Lower leg skin (tissue), 4 donors: ENCODE measurements at regions not wholly inside any gene's neighbourhood (a gene's known extent, or its start where the extent isn't known, plus 50 kb on each side); places are given as distances from the start of the nearest gene placed in this dataset.
"Not testable (repeated sequence)": the region's sequence is repeated elsewhere in the genome, so short reads cannot be mapped to it uniquely, and the experiment has no call there.

Source experiments
- DNase-seq, 2 donors: peaks; one replicate each; pipeline ENCODE4 v3.0.0-alpha.2; 2019; ENCODE audit warnings: low spot score in 2 of 2
- H3K4me3 ChIP-seq: fragments of 200-600 bp; sonication (generic); 2 replicates; pipeline ENCODE4 v1.5.1; 2017; ENCODE audit warnings: mild to moderate bottlenecking, low read depth; ENCODE audit not compliant: poor library complexity, severe bottlenecking
- POLR2A ChIP-seq, 2 donors: fragments of 450-650 bp; IDR thresholded peaks; one replicate each; pipeline ENCODE4 v1.6.1; 2016 to 2017; ENCODE audit warnings: antibody characterized with exemption in 2 of 2, mild to moderate bottlenecking in 1 of 2, moderate library complexity in 1 of 2
- WGBS, 2 donors: methylation state at CpG; one replicate each; pipeline ENCODE4 v1.1.5; 2018; 5-methylcytosine and 5-hydroxymethylcytosine counted together
- intact Hi-C: fragments of 100-400 bp; cut with DNase I; formaldehyde crosslinking; loops from one replicate; pipeline ENCODE4 v1.15.0; 2023; ENCODE audit warnings: low total_unique reads
- TF ChIP-seq, protein P1 (sequence below), 3 donors: fragments of 450-650 bp; IDR thresholded peaks; one replicate each; pipeline ENCODE4 v1.5.1; 2016; ENCODE audit warnings: antibody characterized with exemption in 3 of 3, mild to moderate bottlenecking in 3 of 3, moderate library complexity in 2 of 3

DNA sequence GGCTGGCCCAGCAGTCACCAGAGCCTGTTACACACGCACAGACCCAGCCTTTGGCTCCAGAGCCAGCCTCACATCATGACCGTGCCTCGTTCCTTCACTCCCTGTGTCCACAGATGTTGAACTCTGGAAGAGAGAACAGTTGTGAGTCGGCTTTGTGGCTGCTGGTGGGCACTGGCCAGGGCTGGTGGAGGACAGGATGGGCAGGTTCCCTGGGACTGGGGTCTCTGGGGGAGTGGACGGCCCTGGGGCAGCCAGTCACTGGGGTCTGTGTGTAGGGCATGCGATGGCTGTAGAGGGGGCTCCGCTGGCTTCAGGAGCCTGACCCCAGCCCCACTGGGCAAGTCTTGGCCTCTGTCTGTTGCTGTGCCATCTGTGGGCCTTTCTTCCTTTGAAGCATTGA is 1070.1 kb downstream of the BRD1 start:
- DNase-seq, result peak; percentile 8 to 66

GRCh38 chr22:48757135-48757534 is 1070.5 kb downstream of the BRD1 start:
- DNase-seq, intact Hi-C loops, H3K4me3 ChIP-seq: not testable (repeated sequence)
- 0 to 18% methylated on average over 1 of the region's 1 CpG for WGBS, 2 donors

More for the DNA sequence above, 1070.1 kb downstream of the BRD1 start:
- no peak overlapping the region for H3K4me3 ChIP-seq
- intact Hi-C loops, result no loop called here
- WGBS, 2 donors, result 58 to 64% methylated on average over 7 of the region's 7 CpGs
- TF ChIP-seq, protein P1, sequence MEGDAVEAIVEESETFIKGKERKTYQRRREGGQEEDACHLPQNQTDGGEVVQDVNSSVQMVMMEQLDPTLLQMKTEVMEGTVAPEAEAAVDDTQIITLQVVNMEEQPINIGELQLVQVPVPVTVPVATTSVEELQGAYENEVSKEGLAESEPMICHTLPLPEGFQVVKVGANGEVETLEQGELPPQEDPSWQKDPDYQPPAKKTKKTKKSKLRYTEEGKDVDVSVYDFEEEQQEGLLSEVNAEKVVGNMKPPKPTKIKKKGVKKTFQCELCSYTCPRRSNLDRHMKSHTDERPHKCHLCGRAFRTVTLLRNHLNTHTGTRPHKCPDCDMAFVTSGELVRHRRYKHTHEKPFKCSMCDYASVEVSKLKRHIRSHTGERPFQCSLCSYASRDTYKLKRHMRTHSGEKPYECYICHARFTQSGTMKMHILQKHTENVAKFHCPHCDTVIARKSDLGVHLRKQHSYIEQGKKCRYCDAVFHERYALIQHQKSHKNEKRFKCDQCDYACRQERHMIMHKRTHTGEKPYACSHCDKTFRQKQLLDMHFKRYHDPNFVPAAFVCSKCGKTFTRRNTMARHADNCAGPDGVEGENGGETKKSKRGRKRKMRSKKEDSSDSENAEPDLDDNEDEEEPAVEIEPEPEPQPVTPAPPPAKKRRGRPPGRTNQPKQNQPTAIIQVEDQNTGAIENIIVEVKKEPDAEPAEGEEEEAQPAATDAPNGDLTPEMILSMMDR (IDR thresholded peaks at IDR 0.05), result no peak
- no peak for TF ChIP-seq POLR2A (IDR thresholded peaks at IDR 0.05)

DNA sequence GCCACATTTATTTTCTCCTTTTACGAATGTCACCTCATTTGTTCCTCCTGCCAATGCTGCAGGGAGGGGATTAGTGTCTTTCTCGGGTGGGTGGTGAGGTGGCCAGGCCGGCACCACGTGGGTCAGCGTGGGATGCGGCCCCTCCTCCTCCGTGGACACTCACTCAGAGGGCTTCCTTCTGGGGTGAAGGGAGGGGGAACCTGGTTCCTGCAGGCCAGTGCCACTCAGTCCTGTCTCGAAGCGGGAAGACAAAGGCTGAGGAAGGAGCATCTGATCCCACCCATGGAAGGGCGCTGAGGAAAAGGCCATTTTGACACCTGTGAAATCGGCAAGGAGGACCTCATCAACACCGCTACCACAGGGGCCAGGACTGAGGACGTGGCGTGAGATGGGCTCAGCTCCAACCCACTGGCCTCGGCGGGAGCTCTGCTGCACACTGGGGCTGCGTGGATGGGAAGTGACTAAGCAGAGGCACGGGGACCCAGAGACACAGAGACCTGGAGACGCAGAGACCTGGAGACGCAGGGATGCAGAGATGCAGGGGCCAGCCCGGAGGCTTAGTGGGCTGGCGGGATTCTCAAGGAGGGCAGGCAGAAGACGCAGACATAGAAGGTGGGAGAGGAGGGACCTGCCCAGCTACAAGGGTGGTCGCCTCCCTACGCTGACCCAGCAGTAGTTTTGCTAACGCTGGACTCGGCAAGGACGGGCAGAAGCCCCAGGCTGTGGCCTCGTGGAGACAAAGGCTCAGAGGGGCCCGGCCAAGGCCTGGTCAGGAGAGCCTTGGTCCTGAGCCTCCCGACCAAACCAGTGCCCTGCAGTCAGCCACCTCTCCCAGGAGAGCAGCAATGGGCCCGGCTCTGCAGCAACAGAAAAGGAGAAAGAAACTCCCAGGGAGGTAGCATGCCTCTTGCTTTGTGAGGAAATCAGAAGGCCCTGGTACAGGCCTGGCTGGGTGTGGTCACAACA is 1071.2 kb downstream of the BRD1 start:
- TF ChIP-seq POLR2A (IDR thresholded peaks at IDR 0.05), result no peak
- TF ChIP-seq, protein P1 (IDR thresholded peaks at IDR 0.05), result no peak
- intact Hi-C loops, result no loop called here
- H3K4me3 ChIP-seq, result no peak overlapping the region
- DNase-seq, result peak; percentile 8 to 68
- WGBS, 2 donors, result 80 to 83% methylated on average over 32 of the region's 32 CpGs

GRCh38 chr22:48755059-48755949 is 1072.4 kb downstream of the BRD1 start:
- 81 to 93% methylated on average over 14 of the region's 19 CpGs for WGBS, 2 donors
- intact Hi-C loops, result no loop called here
- TF ChIP-seq POLR2A (IDR thresholded peaks at IDR 0.05), result no peak
- TF ChIP-seq, protein P1 (IDR thresholded peaks at IDR 0.05), result no peak
- H3K4me3 ChIP-seq, result no peak overlapping the region
- peak in 1 of 2 donors; percentile 66 for DNase-seq

DNA sequence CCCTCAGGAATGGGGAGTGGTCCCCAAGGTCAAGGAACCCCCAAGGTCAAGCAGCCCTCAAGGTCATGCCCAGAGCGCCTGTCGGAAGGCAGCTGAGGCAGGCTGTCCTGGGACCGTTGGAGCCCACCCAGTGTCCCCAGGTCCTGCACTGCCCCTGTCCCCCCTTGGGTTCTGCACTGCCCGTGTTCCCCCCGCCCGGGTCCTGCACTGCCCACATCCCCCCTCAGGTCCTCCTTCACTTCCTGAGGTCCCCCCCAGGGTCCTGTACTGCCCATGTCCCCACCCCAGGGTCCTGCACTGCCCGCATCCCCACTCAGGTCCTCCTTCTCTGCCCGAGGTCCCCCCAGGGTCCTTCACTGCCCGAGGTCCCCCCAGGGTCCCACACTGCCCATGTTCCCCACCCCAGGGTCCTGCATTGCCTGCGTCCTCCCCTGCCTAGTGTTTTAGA is 1073.0 kb downstream of the BRD1 start:
- WGBS, 2 donors, result 85 to 96% methylated on average over 8 to 10 of the region's 10 CpGs
- no peak for TF ChIP-seq POLR2A (IDR thresholded peaks at IDR 0.05)
- TF ChIP-seq, protein P1 (IDR thresholded peaks at IDR 0.05), result no peak
- no peak overlapping the region for H3K4me3 ChIP-seq
- intact Hi-C loops, result no loop called here
- DNase-seq, result peak in 1 of 2 donors; percentile 65
